ENCODE measurements at regions not wholly inside any gene's neighbourhood (a gene's known extent, or its start where the extent isn't known, plus 50 kb on each side); places are given as distances from the start of the nearest gene placed in this dataset.

GRCh38 chr4:79013756-79014155 lies 74.5 kb upstream of the PAQR3 start:
- no peak for DNase-seq (ENCODE audit: low read depth)
- in situ Hi-C loops (cut with HindIII; ENCODE audit: low pct_unique_long_range_greater_than_20kb, low sequenced_read_pairs) = no loop called here

DNA sequence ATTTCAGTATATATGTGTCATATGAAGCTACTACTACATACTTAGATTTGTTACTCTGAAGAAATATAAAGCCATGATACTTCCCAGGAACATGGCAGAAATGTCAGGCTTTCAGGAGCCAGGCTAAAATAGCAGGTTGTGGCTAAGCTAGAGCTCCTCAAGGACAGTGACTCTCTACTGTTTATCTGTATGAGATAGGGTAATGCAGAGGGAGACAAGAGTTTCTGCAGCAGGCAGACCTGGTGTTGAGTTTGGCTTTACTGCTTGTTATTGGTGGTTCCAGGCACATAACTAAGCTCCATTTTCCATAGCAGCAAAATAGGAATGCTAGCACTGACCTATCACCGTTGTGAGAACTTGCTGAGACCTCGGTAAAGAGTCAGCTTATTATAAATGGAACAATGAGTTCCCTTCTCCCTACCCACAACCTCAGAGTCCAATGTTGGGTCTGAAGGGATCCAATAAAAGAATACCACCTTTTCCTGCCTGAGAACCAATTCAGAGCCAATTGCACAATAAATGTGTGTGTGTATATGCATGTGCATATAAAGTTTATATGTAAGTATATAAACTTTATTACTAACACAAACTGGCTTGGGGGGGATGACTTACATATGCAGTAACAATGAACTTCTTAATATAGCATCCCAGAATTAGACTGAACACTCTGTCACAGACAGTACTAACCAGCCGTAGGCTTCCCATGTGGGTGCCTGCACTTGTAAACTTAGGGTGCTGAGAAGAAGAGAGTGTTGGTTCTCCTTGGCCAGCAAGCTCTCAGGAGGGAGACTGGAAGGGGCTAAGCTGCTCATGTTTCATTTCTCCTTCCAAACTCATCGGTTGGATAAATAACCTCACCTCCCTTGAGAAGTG lies 51.9 kb upstream of the PAQR3 start:
- DNase-seq (ENCODE audit: low read depth) = no peak
- in situ Hi-C loops (cut with HindIII; ENCODE audit: low pct_unique_long_range_greater_than_20kb, low sequenced_read_pairs) = no loop called here

GRCh38 chr4:78989697-78990270 lies 50.5 kb upstream of the PAQR3 start:
- no peak for DNase-seq (ENCODE audit: low read depth)
- in situ Hi-C loops (cut with HindIII; ENCODE audit: low pct_unique_long_range_greater_than_20kb, low sequenced_read_pairs) = no loop called here

Measured in Caki2 (cell line).